Kidney (tissue), 13 donors: ENCODE measurements at regions not wholly inside any gene's neighbourhood (a gene's known extent, or its start where the extent isn't known, plus 50 kb on each side); places are given as distances from the start of the nearest gene placed in this dataset.
"Not testable (repeated sequence)": the region's sequence is repeated elsewhere in the genome, so short reads cannot be mapped to it uniquely, and the experiment has no call there.

ENCODE experiments used
- DNase-seq, 5 donors: peaks; one replicate each; pipeline ENCODE4 v3.0.0-alpha.2; 2013 to 2020
- FAIRE-seq: peaks from 2 replicates; lab custom pipeline; 2012; peaks lifted over from hg19 to GRCh38; lab: Jason Lieb, UNC
- H3K27ac ChIP-seq, 2 donors: one replicate each; pipeline ENCODE4 v1.7.0; 2013; ENCODE audit warnings: low read depth in 2 of 2, low read length in 2 of 2, inconsistent platforms in 1 of 2
- H3K27me3 ChIP-seq: one replicate; pipeline ENCODE4 v1.7.1; 2013; ENCODE audit warnings: low read length, inconsistent platforms; ENCODE audit not compliant: control insufficient read depth, insufficient read depth
- H3K36me3 ChIP-seq, 3 donors: one replicate each; pipeline versions ENCODE4 v1.7.0 to v1.7.1; 2013; ENCODE audit warnings: low read length in 3 of 3, control low read depth in 1 of 3, inconsistent platforms in 1 of 3; ENCODE audit not compliant: insufficient read depth in 3 of 3, control insufficient read depth in 2 of 3
- H3K4me1 ChIP-seq, 3 donors: one replicate each; pipeline versions ENCODE4 v1.7.0 to v1.7.1; 2013; ENCODE audit warnings: low read length in 3 of 3, inconsistent platforms in 1 of 3, low read depth in 1 of 3; ENCODE audit not compliant: control insufficient read depth in 2 of 3, insufficient read depth in 2 of 3
- H3K4me3 ChIP-seq, 3 donors: one replicate each; pipeline versions ENCODE4 v1.7.0 to v1.8.1; 2013; ENCODE audit warnings: low read length in 3 of 3, control low read depth in 1 of 3, inconsistent platforms in 1 of 3
- H3K9ac ChIP-seq, 3 donors: one replicate each; pipeline versions ENCODE4 v1.7.0 to v1.7.1; 2013; ENCODE audit warnings: low read length in 3 of 3, control low read depth in 1 of 3, inconsistent platforms in 1 of 3
- H3K9me3 ChIP-seq, 3 donors: one replicate each; pipeline versions ENCODE4 v1.7.0 to v1.7.1; 2013; ENCODE audit warnings: low read length in 3 of 3, control low read depth in 1 of 3, inconsistent platforms in 1 of 3; ENCODE audit not compliant: control insufficient read depth in 2 of 3, insufficient read depth in 1 of 3
- intact Hi-C: fragments of 100-400 bp; cut with DNase I; formaldehyde crosslinking; loops from one replicate; pipeline ENCODE4 v1.11.1; 2022
- TF ChIP-seq, protein P1 (sequence below): IDR thresholded peaks from 3 replicates; pipeline ENCODE4 v1.5.1; 2012; ENCODE audit warnings: mild to moderate bottlenecking, moderate library complexity, borderline replicate concordance; ENCODE audit not compliant: insufficient read depth; ENCODE audit errors: extremely low read depth
- donor health status: control.
- donor health status: control.
- donor health status: control.
- donor health status: control.
- donor health status: control.
- donor health status: DM: yes; HTN: yes; CAD: no.
- donor health status: Normal renal cell carcinoma (clear cell type).

DNA sequence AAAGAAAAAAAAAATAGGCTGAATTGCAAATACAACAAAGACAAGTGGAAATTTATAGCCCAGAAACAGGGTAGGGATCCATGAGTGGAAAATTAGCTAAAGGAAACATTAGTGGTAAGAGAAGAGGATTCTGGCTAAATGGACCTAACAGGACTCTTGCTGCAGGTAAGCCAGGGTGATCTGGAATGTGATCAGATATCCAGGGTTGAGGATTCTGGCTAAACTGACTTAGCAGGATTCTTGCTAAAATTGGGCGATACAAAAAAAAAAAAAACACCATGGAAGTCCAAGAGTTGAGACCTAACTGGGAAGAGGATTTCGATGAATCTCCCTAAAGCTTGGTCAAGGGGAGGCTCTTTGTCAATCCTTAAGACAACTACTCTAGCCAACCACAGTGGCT, 61.7 kb upstream of the ATF7IP2 start:
- FAIRE-seq (no peak), DNase-seq (no peak)
- no peak overlapping the region for H3K4me3 ChIP-seq
- intact Hi-C loops, result no loop called here
- no peaks in the 10 kb centered on the region for H3K9me3 ChIP-seq
- no peaks in the 10 kb centered on the region for H3K4me1 ChIP-seq
- TF ChIP-seq, protein P1, sequence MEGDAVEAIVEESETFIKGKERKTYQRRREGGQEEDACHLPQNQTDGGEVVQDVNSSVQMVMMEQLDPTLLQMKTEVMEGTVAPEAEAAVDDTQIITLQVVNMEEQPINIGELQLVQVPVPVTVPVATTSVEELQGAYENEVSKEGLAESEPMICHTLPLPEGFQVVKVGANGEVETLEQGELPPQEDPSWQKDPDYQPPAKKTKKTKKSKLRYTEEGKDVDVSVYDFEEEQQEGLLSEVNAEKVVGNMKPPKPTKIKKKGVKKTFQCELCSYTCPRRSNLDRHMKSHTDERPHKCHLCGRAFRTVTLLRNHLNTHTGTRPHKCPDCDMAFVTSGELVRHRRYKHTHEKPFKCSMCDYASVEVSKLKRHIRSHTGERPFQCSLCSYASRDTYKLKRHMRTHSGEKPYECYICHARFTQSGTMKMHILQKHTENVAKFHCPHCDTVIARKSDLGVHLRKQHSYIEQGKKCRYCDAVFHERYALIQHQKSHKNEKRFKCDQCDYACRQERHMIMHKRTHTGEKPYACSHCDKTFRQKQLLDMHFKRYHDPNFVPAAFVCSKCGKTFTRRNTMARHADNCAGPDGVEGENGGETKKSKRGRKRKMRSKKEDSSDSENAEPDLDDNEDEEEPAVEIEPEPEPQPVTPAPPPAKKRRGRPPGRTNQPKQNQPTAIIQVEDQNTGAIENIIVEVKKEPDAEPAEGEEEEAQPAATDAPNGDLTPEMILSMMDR, result no peak
- H3K27me3 ChIP-seq, result no peaks in the 10 kb centered on the region
- H3K9ac ChIP-seq, result no peak overlapping the region
- H3K36me3 ChIP-seq, result no peaks in the 10 kb centered on the region
- H3K27ac ChIP-seq, result no peak overlapping the region

DNA sequence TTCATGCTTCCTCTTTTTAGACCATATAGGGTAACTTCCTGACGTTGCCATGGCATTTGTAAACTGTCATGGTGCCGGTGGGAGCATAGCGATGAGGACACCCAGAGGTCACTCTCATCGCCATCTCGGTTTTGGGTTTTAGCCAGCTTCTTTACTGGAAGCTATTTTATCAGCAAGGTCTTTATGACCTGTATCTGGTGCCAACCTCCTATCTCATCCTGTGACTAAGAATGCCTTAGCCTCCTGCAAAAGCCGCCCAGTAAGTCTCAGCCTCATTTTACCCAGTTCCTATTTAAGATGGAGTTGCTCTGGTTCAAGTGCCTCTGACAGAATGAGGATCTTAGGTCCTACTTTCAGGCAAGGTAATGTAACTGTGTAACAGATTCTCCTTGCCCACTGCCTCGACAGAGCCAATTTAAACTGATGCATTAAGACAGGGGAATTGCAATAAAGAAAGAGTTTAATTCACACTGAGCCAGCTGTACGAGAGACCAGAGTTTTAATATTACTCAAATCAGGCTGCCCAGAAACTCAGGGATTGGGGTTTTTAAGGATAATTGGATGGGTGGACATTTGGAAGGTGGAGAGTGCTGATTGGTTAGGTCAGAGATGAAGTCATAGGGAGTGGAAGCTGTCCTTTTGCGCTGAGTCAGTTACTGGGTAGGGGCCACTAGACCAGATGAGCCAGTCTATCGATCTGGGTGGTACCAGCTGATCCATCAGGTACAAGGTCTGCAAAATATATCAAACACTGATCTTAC, 59.9 kb upstream of the ATF7IP2 start:
- DNase-seq (no peak), FAIRE-seq (no peak)
- Histone ChIP-seq H3K9ac (no peak overlapping the region), H3K9me3 (no peaks in the 10 kb centered on the region), H3K27ac (no peak overlapping the region), H3K4me3 (no peak overlapping the region), H3K4me1 (no peaks in the 10 kb centered on the region), H3K36me3 (no peaks in the 10 kb centered on the region), H3K27me3 (no peaks in the 10 kb centered on the region)
- intact Hi-C loops, result no loop called here
- TF ChIP-seq, protein P1, result no peak

DNA sequence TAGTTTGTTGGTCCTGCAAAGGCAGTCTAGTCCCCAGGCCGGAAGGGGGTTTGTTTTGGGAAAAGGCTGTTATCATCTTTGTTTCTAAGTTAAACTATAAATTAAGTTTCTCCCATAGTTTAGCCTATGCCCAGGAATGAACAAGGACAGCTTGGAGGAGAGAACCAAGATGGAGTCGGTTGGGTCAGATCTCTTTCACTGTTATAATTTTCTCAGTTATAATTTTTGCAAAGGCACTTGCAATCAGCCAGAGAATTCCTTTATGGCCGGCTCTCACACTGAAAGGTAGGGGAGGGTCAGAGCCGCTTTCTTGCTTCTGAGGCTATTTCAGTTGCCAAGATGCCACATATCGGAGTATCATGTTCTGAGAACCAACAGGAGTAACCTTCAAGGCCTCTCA, 59.2 kb upstream of the ATF7IP2 start:
- no peaks in the 10 kb centered on the region for H3K27me3 ChIP-seq
- H3K9ac ChIP-seq, result no peak overlapping the region
- DNase-seq (no peak), FAIRE-seq (no peak)
- H3K9me3 ChIP-seq, result no peaks in the 10 kb centered on the region
- intact Hi-C loops, result no loop called here
- no peaks in the 10 kb centered on the region for H3K36me3 ChIP-seq
- H3K27ac ChIP-seq, result no peak overlapping the region
- H3K4me3 ChIP-seq, result no peak overlapping the region
- no peaks in the 10 kb centered on the region for H3K4me1 ChIP-seq
- TF ChIP-seq, protein P1, result no peak

DNA sequence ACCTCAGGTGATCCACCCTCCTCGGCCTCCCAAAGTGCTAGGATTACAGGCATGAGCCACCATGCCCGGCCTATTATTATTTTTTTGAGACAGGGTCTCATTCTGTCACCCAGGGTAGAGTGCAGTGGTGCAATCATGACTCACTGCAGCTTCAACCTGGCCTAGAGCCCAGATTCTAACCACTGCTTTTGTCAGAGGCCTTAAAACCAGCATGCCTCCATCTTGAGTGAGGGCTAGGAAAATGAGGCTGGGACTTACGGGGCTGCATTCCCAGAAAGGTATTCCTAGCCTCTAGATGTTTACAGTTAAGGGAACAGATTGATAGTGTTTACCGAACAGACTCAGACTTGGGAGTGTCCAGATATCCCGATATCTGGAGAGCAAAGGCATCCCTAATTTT, 57.6 kb upstream of the ATF7IP2 start:
- H3K27ac ChIP-seq, intact Hi-C loops, H3K9ac ChIP-seq, DNase-seq, H3K36me3 ChIP-seq, H3K27me3 ChIP-seq, FAIRE-seq, H3K9me3 ChIP-seq, H3K4me3 ChIP-seq, H3K4me1 ChIP-seq: not testable (repeated sequence)
